Suprapubic skin (tissue), 4 donors: ENCODE measurements at regions not wholly inside any gene's neighbourhood (a gene's known extent, or its start where the extent isn't known, plus 50 kb on each side); places are given as distances from the start of the nearest gene placed in this dataset.

Experiments
- EP300 ChIP-seq: sonication (generic); formaldehyde crosslinking; IDR thresholded peaks from one replicate; pipeline ENCODE4 v1.6.1; 2017; ENCODE audit warnings: antibody characterized with exemption
- POLR2A ChIP-seq, 2 donors: fragments of 450-650 bp; IDR thresholded peaks; one replicate each; pipeline ENCODE4 v1.6.1; 2017; ENCODE audit warnings: antibody characterized with exemption in 2 of 2, mild to moderate bottlenecking in 2 of 2, moderate library complexity in 2 of 2
- POLR2AphosphoS5 ChIP-seq, 3 donors: sonication (generic); formaldehyde crosslinking; IDR thresholded peaks; one replicate each; pipeline ENCODE4 v1.6.1; 2017; ENCODE audit warnings: antibody characterized with exemption in 3 of 3
- TF ChIP-seq, protein P1 (sequence below), 2 donors: fragments of 200-600 bp in 1 of 2; fragments of 450-650 bp in 1 of 2; sonication (generic) in 1 of 2; IDR thresholded peaks; one replicate each; pipeline ENCODE4 v1.5.1; 2016 to 2019; ENCODE audit warnings: antibody characterized with exemption in 2 of 2, mild to moderate bottlenecking in 1 of 2, moderate library complexity in 1 of 2

DNA sequence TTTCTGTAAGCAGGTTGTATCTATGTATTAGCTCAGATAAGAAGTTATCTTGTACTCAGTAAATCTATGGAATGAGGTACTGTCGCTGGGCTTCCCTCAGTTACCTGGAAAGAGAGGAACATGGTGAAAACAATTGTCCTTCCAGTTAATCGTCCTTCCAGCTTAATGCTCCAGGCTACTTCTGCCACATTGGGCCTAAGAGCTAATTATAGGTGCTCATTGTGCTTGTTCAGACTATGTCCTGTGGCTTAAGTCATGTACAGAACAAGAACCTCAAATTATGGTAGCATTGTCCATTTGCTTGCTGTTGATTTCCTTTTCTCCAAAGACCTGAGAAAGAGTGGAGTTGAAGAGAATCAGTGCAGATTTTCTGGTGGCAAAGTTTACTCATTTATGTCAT, 86.1 kb upstream of the MBL2 start:
- TF ChIP-seq, protein P1, sequence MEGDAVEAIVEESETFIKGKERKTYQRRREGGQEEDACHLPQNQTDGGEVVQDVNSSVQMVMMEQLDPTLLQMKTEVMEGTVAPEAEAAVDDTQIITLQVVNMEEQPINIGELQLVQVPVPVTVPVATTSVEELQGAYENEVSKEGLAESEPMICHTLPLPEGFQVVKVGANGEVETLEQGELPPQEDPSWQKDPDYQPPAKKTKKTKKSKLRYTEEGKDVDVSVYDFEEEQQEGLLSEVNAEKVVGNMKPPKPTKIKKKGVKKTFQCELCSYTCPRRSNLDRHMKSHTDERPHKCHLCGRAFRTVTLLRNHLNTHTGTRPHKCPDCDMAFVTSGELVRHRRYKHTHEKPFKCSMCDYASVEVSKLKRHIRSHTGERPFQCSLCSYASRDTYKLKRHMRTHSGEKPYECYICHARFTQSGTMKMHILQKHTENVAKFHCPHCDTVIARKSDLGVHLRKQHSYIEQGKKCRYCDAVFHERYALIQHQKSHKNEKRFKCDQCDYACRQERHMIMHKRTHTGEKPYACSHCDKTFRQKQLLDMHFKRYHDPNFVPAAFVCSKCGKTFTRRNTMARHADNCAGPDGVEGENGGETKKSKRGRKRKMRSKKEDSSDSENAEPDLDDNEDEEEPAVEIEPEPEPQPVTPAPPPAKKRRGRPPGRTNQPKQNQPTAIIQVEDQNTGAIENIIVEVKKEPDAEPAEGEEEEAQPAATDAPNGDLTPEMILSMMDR (IDR thresholded peaks at IDR 0.05), result no peak
- TF ChIP-seq POLR2AphosphoS5 (IDR thresholded peaks at IDR 0.05) (no peak), POLR2A (IDR thresholded peaks at IDR 0.05) (no peak), EP300 (no peak)
